Activated CD4-positive, alpha-beta T cell treated with anti-CD3 and anti-CD28 coated beads for 4 hours (primary cell): ENCODE measurements at regions not wholly inside any gene's neighbourhood (a gene's known extent, or its start where the extent isn't known, plus 50 kb on each side); places are given as distances from the start of the nearest gene placed in this dataset.

Experiments used
- DNase-seq, 2 donors: peaks; one replicate each; pipeline ENCODE4 v3.0.0-alpha.2; 2020

DNA sequence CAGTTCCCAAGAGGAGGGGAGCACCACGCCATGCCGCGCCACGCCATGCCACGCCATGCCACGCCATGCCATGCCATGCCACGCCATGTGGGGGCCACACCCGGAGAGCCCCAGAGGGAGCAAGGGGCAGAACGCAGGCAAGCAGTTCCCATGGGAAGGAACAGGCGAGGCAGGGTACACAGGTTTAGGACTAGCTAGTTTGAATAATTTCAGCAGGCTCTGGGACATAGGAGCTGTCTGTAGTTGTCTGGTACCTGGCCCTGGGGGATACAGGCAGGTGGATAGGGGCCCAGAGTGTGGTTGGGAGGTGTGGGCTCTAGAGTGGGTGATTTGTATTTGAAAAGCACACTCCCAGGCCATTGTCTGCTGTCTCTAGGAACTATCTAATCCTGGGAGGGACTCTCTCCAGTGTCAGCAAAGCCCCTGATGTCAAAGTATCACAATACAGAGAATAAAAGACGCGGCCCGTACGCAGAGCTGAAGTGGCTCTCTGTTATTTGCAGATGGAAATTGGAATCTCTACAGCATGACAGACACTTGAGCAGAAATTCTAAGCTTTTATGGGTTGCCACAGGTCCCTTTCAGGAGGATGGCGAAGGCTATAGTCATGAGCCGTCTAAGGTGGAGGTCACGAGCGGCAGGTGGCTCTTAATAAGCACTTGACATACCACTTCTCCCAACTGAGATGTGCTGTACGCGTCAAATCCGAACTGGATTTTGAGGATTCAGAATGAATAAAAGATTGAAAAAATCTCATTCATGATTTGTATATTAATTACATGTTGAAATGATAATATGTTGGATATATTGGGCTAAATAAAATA is 220.8 kb upstream of the TNRC6C start:
- DNase-seq = no peak

DNA sequence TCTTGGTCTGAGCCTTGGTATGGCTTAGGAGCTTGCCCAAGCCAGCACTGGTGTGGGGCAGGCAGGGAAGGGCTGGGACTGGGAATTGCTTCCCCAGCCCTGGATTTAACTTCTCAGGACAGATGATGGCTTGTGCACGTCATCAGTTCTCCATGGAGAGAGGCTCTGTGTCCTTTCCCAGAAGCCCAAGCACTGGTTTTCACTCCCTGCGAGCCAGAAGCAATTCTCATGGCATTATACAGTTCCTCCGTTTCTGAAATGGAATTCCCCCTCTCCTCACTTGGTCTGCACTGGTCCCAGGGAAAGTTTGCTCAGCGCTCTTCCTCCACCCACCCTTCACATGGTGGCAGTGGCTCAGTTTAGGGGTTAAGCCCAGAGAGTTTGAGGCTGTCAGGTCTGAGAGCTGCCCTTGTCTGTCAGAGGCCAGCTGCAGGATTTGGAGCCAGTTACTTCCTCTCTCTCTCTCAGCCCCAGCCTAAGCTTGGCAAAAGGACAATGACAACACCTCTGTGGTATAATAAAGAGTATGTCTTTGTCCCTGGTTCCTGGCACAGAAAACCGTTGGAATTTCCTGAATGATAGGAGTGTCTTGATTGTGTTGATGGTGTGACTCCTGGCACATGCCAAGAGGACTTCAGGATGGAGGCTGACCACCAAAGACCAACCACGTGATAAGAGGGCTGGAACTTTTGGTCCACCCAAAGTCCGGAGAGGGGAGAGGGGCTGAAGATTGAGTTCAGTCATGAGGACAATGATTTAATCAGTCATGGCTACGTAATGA is 219.6 kb upstream of the TNRC6C start:
- no peak for DNase-seq

DNA sequence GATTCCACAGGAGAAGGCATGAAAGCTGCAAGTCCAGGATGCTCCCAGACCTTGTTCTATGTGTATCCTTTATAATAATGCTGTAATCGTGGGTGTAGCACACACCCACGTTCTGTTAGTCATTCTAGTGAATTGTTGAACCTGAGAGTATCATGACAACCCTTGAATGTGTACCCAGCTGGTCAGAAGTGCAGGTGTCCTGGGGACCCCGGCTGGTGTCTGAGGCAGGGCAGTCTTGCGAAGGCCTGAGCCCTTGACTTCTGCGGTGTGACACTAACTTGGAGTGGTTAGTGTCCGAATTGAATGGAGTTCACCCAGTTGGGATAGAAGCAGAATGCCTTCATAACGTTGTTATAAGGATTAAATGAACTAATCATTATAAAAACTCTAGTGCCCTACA is 218.0 kb upstream of the TNRC6C start:
- no peak for DNase-seq

DNA sequence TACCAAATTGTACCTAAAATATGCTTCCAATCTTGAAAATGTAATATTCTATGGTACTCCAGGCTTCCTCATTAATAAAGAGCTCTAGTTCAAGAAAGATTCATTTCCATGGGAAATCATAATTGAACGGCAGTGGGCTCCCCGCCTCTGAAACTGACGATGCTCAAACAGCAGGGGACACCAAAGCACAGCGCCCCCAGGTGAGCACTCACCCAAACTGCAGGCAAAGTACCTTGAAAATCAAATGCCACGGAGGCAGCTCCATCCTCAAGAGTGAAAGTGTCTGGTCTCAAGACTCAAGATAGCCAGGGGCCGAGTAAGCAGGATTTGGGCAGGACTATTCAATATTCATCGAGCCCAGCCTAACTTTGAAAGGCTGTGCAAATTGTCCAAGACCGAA is 217.4 kb upstream of the TNRC6C start:
- peak in 1 of 2 donors; percentile 19 for DNase-seq

DNA sequence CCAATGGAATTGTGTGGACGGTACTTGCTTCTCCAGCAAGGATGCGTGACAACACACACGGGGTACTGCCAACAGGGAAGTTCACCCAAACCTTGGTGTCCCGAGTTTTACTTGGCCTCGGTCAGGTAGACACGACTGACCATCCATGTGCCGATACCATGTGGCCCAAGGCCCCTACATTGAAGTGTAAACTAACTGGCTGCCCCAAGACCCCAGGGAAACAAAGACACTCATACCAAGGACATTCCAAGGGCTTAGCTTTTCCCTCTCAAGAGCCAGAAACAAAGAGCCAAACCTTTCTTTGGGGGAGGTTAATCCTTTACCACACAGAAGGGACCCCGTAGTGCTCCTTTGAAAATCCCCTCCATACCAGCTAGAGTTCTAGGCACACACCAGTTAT is 215.9 kb upstream of the TNRC6C start:
- DNase-seq = no peak

DNA sequence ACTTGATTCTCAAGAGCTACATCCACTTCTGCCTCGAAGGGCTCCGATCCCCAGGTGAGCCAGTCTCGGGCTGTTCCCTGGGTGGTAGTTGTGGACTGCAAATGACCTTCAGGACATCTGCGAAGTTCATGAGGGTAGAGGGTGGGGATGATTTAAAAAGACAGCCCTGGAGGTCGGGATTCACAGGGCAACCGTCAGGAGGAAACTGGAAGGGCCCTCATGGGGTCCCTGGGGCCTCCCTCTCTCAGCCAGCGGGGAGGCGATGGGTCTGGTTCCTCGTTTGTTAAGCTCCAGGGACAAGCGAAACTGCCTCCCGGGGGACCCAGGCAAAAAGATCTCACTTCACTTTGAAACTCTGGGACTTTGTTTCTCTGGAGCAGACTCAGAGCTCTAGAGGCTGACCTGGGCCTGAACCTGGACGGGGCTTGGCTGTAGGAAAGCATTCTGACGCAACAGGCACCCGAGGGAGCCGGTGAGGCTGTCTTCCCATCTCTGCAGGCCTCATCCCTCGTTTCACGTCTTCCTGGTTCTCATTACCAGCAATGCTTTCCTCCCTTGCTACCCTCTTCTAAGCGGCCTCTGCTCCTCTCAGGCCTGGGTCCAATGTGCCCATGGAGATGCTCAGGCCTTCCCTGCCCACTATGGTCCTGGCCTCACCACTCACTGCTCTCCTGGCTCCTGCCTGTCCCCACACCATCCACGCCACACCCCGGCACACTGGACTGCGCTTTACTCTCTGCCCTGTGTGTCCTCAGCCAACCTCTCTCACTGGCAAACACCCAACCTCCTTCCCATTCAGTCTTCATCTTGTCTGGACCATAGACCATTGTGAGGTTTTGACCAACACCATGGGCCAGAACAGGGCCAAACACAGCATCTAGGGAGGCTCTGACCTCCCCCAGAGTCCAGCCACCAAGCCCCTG is 214.2 kb upstream of the TNRC6C start:
- no peak for DNase-seq

DNA sequence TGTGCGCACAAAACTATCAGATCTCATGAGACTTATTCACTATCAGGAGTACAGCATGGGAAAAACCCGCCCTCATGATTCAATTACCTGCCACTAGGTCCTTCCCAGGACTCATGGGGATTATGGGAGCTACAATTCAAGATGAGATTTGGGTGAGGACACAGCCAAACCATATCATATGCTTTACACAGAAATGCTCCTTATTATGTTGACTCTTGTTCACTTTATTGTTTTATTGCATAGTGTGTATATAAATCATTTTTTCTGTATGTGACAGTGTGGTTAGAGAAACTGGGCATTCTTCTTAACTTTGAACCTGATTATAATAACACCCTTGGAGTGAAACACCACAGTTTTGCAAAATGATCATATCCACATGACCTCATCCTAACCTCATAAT is 212.8 kb upstream of the TNRC6C start:
- no peak for DNase-seq

DNA sequence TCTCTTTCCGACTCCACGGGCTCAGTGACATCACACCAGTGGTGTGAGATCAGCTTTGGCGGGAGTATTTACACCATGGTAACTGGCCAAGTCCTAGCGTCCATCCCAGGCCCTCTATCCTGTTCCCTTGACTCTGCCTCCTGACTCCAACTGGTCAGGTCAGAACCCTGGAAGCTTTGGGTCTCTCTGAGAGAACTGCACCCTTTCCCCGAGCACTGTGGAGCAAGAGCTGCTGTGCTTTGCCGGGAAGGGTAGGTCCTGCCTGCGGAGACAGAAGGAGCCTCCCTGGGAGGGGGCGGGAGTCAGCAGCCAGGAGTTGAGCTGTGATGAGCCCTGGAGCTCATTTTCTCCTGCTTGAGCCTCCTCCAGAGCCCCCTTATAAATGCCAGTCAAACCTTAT is 212.1 kb upstream of the TNRC6C start:
- DNase-seq = no peak

DNA sequence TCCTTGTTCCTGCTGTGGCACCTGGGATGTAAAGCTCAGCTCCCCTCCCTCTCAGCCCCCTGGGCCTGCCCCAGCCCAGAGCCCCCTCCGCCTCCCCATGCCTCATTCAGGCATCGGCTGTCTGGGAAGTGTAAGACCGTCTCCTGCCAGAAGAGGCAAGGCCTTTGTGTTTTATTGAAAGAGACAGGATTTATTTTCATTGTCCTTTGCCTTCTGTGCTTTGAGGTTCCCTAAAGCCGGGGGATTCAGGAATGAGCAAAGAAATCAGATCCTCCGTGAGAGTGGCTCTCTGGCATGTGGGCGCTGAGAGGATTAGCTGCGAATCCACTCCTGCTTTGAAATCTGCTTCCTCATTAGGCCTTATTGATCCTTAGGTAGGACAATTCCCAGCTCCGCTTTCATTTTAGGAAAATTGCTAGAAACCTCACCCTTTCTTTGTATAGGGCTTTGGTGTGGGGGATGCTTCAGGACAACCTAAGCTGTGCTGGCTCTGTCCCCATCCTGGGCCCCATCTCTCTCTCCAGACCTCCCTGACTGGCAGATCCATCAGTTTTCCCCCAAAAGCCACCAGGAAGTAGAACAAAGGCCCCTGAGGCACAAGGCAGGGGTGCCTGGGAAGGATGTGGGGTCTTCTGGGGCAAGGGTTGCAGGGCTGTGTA is 211.5 kb upstream of the TNRC6C start:
- no peak for DNase-seq

DNA sequence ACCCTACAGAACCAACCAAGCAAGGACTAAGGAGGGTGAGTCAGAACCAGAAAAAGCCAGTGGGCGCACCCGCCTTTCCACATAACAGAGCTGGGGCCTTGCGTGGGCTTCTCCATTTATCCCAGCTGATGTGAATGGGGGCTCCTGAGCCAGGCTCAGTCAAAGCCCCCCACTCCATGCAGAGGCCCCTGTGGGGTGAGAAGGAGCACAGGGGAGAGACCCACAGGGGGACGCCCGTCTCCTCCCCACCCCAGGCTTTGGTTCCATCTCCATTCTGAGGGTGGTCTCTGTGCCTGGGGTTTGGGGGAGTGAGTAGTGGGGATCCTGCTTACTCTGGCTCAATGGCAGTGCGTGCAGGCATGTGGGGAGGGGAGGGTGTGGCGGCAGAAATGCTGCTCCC is 210.1 kb upstream of the TNRC6C start:
- DNase-seq = no peak

DNA sequence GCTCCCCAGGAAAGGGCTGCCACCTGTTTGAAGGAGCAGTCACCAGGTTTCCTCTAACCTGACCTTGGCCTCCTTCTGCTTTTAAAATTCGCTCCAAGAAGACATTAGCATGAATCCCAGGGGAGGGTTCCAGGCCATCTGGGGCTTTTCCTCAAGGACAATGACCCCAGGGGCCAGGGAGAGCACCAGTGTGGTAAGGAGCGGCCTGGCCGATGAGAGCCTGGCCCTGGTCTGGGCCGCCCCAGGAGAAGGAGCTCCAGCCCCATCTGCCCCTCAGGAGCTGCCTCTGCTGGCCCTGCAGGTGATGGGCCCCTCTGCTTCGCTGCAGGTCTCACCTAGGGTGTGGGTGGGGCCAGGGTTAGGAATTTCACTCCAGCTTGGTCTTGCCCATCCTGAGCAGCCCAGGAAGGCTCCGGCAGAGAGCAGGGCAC is 209.2 kb upstream of the TNRC6C start:
- DNase-seq = no peak

DNA sequence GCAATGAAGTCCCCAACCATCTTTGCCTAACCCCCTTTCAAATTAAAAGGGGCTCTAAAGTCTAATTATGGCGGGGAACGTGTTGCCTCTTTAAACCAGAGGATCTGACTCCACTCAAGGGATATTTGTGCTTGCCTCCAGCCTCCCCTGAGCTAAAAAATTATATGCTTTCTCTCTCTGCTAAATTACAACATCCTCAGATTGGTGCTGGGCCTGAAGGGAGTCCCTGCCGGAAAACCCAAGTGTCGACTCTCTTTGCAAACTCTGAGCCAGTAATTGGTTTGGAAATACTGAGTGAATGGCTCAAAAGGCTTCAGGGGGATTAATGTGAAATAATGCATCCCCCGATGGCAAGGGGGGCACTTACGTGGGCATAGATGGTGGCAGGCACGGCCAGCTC is 208.5 kb upstream of the TNRC6C start:
- no peak for DNase-seq

DNA sequence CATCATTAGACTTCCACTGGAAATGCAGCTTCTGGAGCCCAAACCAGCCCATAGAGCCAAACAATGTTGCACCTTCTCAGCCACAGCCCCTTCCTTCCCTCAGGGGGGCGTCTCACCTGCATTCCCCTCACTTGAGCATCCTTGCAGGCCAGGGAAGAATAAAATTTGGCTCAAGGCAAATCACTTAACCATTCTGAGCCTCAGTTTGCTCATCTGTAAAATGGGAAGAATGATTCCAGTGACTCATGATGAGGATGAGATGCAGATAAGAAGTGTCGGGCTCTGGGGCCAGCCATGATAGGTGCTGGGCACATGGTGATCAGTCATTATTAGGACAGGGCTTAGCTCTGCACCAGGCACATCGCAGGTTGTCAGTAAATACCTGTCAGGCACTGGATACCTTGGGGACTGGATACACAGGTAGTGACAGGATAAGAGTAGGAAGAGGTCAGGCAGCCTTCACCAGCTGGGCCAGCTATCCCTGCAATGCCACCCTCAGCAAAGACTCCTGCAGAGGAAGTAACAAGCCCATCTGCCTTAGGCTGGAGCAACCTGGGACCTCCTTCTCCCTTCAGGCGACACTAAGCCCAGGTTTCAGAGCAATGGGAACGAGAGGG is 208.0 kb upstream of the TNRC6C start:
- no peak for DNase-seq

DNA sequence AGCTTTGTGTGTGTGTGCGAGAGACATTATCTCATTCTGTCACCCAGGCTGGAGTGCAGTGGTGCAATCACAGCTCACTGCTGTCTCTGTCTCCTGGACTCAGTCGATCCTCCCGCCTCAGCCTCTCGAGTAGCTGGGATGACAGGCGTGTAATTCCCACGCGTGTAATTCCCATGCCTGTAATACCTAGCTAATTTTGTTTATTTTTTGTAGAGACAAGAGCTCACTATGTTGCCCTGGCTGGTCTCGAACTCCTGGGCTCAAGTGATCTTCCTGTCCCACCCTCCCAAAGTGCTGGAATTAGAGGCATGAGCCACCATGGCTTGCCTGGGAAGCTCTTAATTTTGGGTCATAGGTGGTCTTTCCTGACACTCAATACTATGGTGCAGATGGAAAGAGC is 205.3 kb upstream of the TNRC6C start:
- DNase-seq = no peak

DNA sequence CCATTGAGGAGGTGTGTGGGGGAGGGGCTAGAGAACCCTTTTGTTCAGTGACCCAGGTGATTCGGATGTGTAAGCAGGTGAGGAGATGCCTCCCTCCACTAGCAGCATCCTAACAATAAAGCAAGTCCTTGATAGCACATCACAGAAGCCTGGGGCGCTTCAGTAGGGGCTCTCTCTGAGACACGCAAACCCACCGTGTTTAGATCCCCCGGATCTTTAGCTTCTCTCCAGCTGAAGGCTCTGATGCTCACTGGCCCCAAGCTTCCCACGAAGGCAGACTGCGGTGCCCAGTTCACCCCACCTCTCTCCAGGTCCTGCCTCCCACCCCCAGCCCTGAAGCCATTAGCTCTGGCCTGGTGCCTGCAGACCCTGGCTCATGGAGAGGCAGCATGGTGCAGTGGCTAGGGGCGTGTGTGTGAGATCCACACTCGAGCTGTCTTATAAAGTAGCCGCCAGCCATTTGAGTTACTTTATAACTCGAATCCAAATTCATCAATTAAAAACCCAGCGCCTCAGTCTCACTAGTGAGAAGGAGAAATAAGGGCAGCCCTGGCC is 204.7 kb upstream of the TNRC6C start:
- no peak for DNase-seq

DNA sequence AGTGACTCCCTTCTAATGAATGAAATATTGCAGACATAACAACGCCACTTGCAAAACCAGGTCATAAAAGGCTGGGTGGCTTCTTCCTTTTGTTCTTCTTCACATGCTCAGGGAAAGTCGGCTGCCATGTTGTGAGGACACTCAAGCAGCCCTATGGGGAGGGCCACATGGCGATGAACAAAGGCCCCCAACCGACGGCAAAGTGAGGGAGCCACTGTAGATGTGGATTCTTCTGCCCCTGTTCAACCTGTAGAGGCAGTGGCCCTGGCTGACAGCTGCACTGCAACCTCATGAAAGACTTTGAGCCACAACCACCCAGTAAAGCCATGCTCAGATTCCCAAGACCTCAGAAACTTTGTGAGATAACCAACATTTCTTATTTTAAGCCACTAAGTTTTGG is 203.5 kb upstream of the TNRC6C start:
- DNase-seq = no peak

DNA sequence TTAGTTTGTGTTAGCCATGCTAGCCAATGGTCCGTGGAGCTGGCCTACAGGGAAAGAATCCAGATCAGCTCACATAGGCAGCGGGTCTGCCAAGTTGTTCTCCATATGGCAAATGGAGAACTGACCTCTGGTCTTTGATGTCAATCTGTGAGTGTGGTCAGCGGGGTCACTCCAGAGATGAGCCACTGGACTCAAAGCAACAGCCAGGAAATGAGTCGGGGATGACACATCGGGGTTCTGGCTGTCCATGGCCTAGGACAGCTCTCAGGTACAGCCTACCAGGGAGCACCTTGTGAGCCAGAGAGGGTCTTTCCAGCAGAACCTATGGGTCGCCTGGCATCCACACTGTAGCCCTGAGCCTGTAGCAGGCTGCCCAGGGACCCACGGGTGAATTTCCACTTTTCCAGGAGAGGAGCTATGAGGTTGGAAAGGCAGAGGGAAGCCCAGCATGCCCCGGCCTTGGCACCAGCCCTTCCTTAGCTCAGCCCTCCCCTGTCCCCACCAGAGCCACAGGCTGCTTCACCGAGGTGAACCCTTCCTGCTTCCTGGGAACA is 203.0 kb upstream of the TNRC6C start:
- no peak for DNase-seq

DNA sequence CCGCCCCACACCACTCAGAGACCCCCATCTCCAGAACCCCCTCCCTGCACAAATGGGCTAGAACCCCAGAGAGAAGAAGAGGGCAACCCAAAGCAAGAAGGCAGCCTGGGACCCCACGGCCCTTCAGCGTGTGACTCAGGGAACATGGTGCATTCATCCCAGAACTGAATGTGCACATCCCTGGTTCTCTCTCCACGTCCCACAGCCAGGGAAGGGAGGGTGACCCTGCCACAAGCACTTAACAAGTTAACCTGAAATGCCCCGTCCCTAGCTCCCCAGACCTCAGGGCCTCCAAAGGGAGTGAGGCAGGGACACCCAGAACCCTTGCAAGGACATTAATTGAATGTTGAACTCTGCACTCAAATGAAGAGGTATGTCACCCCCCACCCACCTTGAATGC is 202.5 kb upstream of the TNRC6C start:
- no peak for DNase-seq

DNA sequence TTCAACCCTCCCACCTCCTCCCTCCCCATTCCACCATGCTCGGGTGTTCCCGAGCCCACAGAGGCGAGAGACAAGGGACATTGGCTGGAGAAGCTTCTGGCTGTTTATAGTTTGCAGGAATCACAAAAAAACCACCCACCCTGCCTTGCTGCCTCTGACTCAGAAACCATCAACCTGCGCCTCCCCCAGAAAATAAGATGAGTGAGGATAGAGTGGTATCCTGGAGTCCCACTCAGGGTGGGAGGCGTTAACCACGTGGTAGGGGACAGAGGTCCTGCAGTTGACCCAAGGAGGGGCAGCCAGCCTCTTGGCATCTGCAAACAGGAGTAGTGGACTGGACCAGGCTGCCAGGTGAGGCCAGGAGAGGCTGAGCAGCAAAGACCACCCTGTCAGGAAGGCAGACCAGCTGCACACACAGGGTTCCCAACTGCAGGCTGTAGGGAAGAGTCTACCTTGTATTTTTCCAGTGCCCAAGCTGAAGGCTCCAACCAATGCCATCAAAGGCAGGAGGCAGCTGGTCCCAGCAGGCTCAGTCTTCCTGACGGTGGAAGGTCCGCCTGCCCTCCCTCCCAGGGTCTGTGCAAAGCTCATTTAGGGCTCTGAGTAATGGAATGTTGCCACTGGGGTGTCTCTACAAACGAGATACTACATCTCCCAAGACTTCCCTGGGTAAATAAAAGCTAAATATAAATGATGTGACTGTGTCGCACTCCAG is 201.5 kb upstream of the TNRC6C start:
- no peak for DNase-seq

DNA sequence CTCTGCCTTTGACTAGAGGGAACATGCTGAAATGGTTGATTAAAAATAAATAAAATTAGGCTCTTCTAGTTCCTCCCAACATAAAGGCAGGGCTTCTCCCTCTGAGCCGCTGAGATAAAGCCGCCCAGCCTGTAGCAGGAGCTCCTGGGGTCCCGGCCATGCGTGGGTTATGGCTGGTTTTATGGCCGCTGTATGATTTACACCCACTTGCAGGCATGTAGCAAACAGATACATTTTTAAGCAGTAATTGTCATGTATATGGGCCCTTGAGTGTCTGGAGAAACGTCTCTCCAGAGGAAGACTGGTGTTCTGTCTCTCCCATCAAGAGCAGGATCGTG is 201.0 kb upstream of the TNRC6C start:
- DNase-seq = no peak

DNA sequence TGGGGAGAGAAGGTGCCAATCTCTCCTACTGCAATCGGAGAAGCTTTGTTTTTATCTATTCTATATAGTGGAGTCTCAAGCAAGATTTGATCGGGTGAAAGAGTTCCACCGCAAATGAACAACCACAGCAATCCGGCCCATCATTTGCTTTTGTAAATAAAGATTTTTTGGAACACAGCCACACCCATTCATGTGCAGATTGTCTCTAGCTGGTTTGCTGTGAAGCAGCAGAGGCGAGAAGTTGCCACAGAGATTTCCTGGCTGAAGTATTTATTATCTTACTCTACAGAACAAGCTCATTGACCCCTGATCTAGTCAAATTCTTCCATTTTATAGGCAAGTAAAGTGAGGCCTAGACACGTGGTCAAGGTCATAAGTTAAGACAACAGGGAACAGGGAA is 195.5 kb upstream of the TNRC6C start:
- no peak for DNase-seq
